ENCODE measurements at regions not wholly inside any gene's neighbourhood (a gene's known extent, or its start where the extent isn't known, plus 50 kb on each side); places are given as distances from the start of the nearest gene placed in this dataset.

DNA sequence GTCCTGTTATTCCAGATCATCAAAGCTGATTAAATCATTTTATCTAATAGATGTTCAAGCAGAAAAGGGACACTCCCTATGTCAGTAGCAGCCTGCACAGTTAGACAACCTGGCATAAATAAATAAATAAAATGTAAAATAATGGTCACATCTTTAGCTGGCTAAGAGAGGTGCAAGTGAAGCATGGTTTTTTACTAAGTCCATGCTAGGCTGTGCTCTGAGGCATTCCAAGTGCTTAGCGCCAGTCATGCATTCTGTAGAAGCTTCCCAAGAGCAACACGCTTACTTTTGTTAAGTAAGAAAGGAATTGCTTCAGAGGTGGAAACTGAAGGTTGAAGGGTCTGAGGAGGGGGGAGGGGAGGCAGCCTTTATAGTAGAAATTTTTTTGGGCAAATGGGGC is 351.2 kb downstream of the CDH2 start:
- intact Hi-C loops (cut with micrococcal nuclease): no loop called here

More for the DNA sequence above, 351.2 kb downstream of the CDH2 start:
- Histone ChIP-seq H4K8ac (ENCODE audit: low read depth in 2 of 2, low read length in 2 of 2) (no peak overlapping the region), H3K79me1 (ENCODE audit: low read depth in 1 of 2, low read length in 2 of 2) (no peaks in the 10 kb centered on the region), H2BK120ac (ENCODE audit: low read depth, low read length) (no peak overlapping the region), H3K9ac (ENCODE audit: low read depth, low read length) (no peak overlapping the region), H3K4me2 (ENCODE audit: low read depth, low read length) (no peak overlapping the region), H2AK9ac (replicated peaks; ENCODE audit: low read depth, low read length, poor library complexity) (no peak overlapping the region), H3K9me1 (ENCODE audit: insufficient read depth, low read length) (no peaks in the 10 kb centered on the region), H4K20me1 (ENCODE audit: insufficient read depth, low read length) (no peaks in the 10 kb centered on the region), H3K27ac (ENCODE audit: insufficient read depth, low read length) (no peak overlapping the region), H2AFZ (replicated peaks; ENCODE audit: low read length, poor library complexity) (no peak overlapping the region), H3K36me3 (ENCODE audit: control insufficient read depth, insufficient read depth, low read length) (no peaks in the 10 kb centered on the region), H3K18ac (ENCODE audit: low read depth, low read length) (no peak overlapping the region), H3K9me3 (ENCODE audit: control insufficient read depth, insufficient read depth, low read length) (no peaks in the 10 kb centered on the region), H2AK5ac (ENCODE audit: low read depth, low read length) (no peak overlapping the region), H2BK5ac (ENCODE audit: low read depth, low read length, poor library complexity, severe bottlenecking) (no peak overlapping the region), H3K56ac (ENCODE audit: extremely low read depth, insufficient read depth, low read length) (no peak overlapping the region), H4K91ac (ENCODE audit: insufficient read depth, low read depth, low read length) (no peak overlapping the region), H3K4me3 (ENCODE audit: insufficient read depth, low read depth, low read length) (no peak overlapping the region), H2BK15ac (ENCODE audit: low read depth, low read length) (no peak overlapping the region), H3K27me3 (ENCODE audit: control insufficient read depth, insufficient read depth, low read length) (no peaks in the 10 kb centered on the region), H3K4me1 (ENCODE audit: control insufficient read depth, insufficient read depth, low read length) (no peaks in the 10 kb centered on the region), H3K14ac (replicated peaks; ENCODE audit: low read depth, low read length) (no peak overlapping the region), H4K5ac (ENCODE audit: low read depth, low read length) (no peak overlapping the region), H2BK20ac (ENCODE audit: low read depth, low read length) (no peak overlapping the region), H3K4ac (ENCODE audit: low read depth, low read length) (no peak overlapping the region), H3K23ac (ENCODE audit: low read depth, low read length) (no peak overlapping the region)
- WGBS, 2 experiments (ENCODE audit: extremely low coverage in 2 of 2, insufficient read length in 1 of 2): no CpG with 5 or more reads among the region's 2 CpGs
- no TSS peak for BruUV-seq (replicated peaks)
- in situ Hi-C loops (cut with MboI; ENCODE audit: low sequenced_read_pairs): no loop called here
- CTCF ChIA-PET: no interaction called here
- TF ChIP-seq MAZ (IDR thresholded peaks at IDR 0.05; ENCODE audit: borderline replicate concordance, low read depth, low read length): no peak
- no peak for TF ChIP-seq MXI1 (IDR thresholded peaks at IDR 0.05; ENCODE audit: borderline replicate concordance, low read depth, low read length)
- TF ChIP-seq NFE2L2 (IDR thresholded peaks at IDR 0.05; ENCODE audit: low read depth, low read length): no peak
- TF ChIP-seq FOS (IDR thresholded peaks at IDR 0.05; ENCODE audit: low read depth, low read length): no peak
- no peak for TF ChIP-seq CEBPB (IDR thresholded peaks at IDR 0.05; ENCODE audit: low read depth, low read length)
- TF ChIP-seq, protein P1, sequence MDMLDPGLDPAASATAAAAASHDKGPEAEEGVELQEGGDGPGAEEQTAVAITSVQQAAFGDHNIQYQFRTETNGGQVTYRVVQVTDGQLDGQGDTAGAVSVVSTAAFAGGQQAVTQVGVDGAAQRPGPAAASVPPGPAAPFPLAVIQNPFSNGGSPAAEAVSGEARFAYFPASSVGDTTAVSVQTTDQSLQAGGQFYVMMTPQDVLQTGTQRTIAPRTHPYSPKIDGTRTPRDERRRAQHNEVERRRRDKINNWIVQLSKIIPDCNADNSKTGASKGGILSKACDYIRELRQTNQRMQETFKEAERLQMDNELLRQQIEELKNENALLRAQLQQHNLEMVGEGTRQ (IDR thresholded peaks at IDR 0.05; ENCODE audit: low read depth, low read length): no peak
- no peak for TF ChIP-seq MAFK (IDR thresholded peaks at IDR 0.05; ENCODE audit: low read depth, low read length)
- dilution Hi-C loops (cut with HindIII; ENCODE audit: low sequenced_read_pairs, unreplicated experiment): no loop called here
- POLR2A ChIA-PET (ENCODE audit: unreplicated experiment): no interaction called here
- DNase-seq (no peak), ATAC-seq (ENCODE audit: low read depth) (no peak)
